ENCODE measurements at regions not wholly inside any gene's neighbourhood (a gene's known extent, or its start where the extent isn't known, plus 50 kb on each side); places are given as distances from the start of the nearest gene placed in this dataset.

- TF ChIP-seq CTCF (IDR thresholded peaks at IDR 0.05; ENCODE audit: insufficient read depth, low read depth, low read length) = no peak
- H3K4me3 ChIP-seq (ENCODE audit: low read depth, low read length) = no peak overlapping the region
- no peak for DNase-seq (ENCODE audit: low read depth)
These were observed 180.5 kb upstream of the CWC22 start for GRCh38 chr2:180187611-180188010.

GRCh38 chr2:180184506-180184905 lies 177.4 kb upstream of the CWC22 start:
- no peak for TF ChIP-seq CTCF (IDR thresholded peaks at IDR 0.05; ENCODE audit: insufficient read depth, low read depth, low read length)
- DNase-seq (ENCODE audit: low read depth) = peak; percentile 60
- H3K4me3 ChIP-seq (ENCODE audit: low read depth, low read length) = no peak overlapping the region

DNA sequence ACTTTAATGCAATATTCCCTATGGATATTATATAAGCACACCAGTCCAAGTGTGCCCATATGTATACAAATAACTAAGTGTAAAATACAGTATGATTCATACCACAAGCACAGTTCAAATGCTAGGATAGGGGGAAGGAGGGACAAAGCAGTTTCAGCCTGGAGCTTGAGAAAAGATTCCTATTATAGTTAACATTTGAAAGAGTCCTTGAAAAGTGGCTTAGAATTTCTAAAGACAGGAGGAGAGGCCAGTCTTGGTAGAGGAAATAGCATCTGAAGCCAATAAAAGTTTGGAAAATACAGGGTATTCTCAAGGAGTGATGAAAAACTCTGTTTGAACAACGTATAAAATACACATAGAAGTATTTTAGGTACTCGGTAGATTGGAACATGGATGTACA lies 173.4 kb upstream of the CWC22 start:
- H3K4me3 ChIP-seq (ENCODE audit: low read depth, low read length) = no peak overlapping the region
- no peak for TF ChIP-seq CTCF (IDR thresholded peaks at IDR 0.05; ENCODE audit: insufficient read depth, low read depth, low read length)
- no peak for DNase-seq (ENCODE audit: low read depth)

DNA sequence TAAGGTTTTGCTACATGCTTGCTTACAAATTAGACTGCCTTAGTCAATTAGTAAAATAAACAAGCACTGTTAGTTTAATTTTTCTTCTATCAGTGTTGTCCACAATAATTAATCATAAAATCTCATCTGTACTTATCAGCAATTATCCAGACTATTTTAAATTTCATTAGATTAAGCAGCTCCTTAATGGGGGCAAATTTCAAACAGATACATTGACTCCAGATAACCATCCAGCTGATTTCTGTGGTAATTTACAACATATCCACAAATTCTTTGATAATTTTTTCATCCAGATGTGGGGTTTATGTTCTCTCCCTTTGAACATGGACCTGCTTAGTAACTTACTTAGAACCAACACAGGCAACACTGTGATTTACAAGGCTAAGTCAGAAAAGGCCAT lies 170.4 kb upstream of the CWC22 start:
- DNase-seq (ENCODE audit: low read depth) = no peak
- no peak for TF ChIP-seq CTCF (IDR thresholded peaks at IDR 0.05; ENCODE audit: insufficient read depth, low read depth, low read length)
- no peak overlapping the region for H3K4me3 ChIP-seq (ENCODE audit: low read depth, low read length)

GRCh38 chr2:180175736-180176135 lies 168.6 kb upstream of the CWC22 start:
- H3K4me3 ChIP-seq (ENCODE audit: low read depth, low read length) = no peak overlapping the region
- TF ChIP-seq CTCF (IDR thresholded peaks at IDR 0.05; ENCODE audit: insufficient read depth, low read depth, low read length) = no peak
- no peak for DNase-seq (ENCODE audit: low read depth)

GRCh38 chr2:180174580-180174979 lies 167.5 kb upstream of the CWC22 start:
- no peak overlapping the region for H3K4me3 ChIP-seq (ENCODE audit: low read depth, low read length)
- DNase-seq (ENCODE audit: low read depth) = no peak
- no peak for TF ChIP-seq CTCF (IDR thresholded peaks at IDR 0.05; ENCODE audit: insufficient read depth, low read depth, low read length)

DNA sequence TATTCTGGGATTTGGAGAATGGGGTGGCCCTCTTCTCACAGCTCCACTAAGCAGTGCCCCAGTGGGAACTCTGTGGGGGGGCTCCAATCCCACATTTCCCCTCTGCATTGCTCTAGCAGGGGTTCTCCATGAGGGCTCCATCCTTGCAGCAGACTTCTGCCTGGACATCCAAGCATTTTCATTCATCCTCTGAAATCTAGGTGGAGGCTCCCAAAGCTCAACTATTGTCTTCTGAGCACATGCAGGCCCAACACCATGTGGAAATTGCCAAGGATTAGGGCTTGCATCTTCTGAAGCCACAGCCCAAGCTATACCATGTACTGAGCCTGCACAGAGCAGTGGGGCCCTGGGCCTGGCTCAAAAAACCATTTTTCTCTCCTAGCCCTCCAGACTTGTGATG lies 162.4 kb upstream of the CWC22 start:
- no peak for TF ChIP-seq CTCF (IDR thresholded peaks at IDR 0.05; ENCODE audit: insufficient read depth, low read depth, low read length)

More for the DNA sequence above, 162.4 kb upstream of the CWC22 start:
- no peak overlapping the region for H3K4me3 ChIP-seq (ENCODE audit: low read depth, low read length)
- no peak for DNase-seq (ENCODE audit: low read depth)
